Lung (tissue), 11 donors: ENCODE measurements at regions not wholly inside any gene's neighbourhood (a gene's known extent, or its start where the extent isn't known, plus 50 kb on each side); places are given as distances from the start of the nearest gene placed in this dataset.

Experiments used
- ATAC-seq: fragments of 200-7000 bp; cut with Tn5 transposase; one replicate; pipeline ENCODE4 v1.9.1; 2020; ENCODE audit warnings: moderate number of reproducible peaks; ENCODE audit not compliant: insufficient read depth, low FRiP score
- DNase-seq, 3 donors: peaks; one replicate each; pipeline ENCODE4 v3.0.0-alpha.2; 2013 to 2017
- H3K27ac ChIP-seq, 2 donors: one replicate each; pipeline ENCODE4 v1.5.1; 2013; ENCODE audit warnings: mild to moderate bottlenecking in 2 of 2, moderate library complexity in 2 of 2, control low read depth in 1 of 2, inconsistent platforms in 1 of 2, low read depth in 1 of 2, low read length in 1 of 2
- H3K27me3 ChIP-seq, 3 donors: one replicate each; pipeline ENCODE4 v1.5.1; 2013; ENCODE audit warnings: low read length in 2 of 3; ENCODE audit not compliant: control insufficient read depth in 3 of 3, insufficient read depth in 3 of 3
- H3K36me3 ChIP-seq, 4 donors: one replicate each; pipeline ENCODE4 v1.5.1; 2013; ENCODE audit warnings: low read length in 4 of 4, mild to moderate bottlenecking in 1 of 4, moderate library complexity in 1 of 4; ENCODE audit not compliant: control insufficient read depth in 4 of 4, insufficient read depth in 4 of 4
- H3K4me1 ChIP-seq, 5 donors: one replicate each; pipeline ENCODE4 v1.5.1; 2013; ENCODE audit warnings: low read length in 5 of 5, mild to moderate bottlenecking in 2 of 5, moderate library complexity in 1 of 5; ENCODE audit not compliant: control insufficient read depth in 5 of 5, insufficient read depth in 5 of 5
- H3K4me3 ChIP-seq: one replicate; pipeline ENCODE4 v1.5.1; 2013; ENCODE audit warnings: mild to moderate bottlenecking, control low read depth, moderate library complexity
- H3K9ac ChIP-seq, 2 donors: one replicate each; pipeline ENCODE4 v1.5.1; 2013; ENCODE audit warnings: low read length in 2 of 2, control low read depth in 1 of 2; ENCODE audit not compliant: insufficient read depth in 1 of 2
- H3K9me3 ChIP-seq, 4 donors: one replicate each; pipeline ENCODE4 v1.5.1; 2013; ENCODE audit warnings: low read length in 3 of 4, mild to moderate bottlenecking in 1 of 4, moderate library complexity in 1 of 4; ENCODE audit not compliant: control insufficient read depth in 4 of 4, insufficient read depth in 3 of 4
- WGBS, 2 donors: extraction: QIAGEN DNeasy Blood & Tissue Kit; methylation state at CpG; one replicate each; pipeline ENCODE4 v1.1.7; 2013; 5-methylcytosine and 5-hydroxymethylcytosine counted together
- TF ChIP-seq, protein P1 (sequence below): IDR thresholded peaks from 2 replicates; pipeline ENCODE4 v1.5.1; 2012; ENCODE audit warnings: mild to moderate bottlenecking; ENCODE audit errors: control extremely low read depth, extremely low read depth
- donor health status: control.
- donor health status: control.
- donor health status: Bipolar disorder and iron deficiency.
- donor health status: healthy.
- donor health status: DM: yes; HTN: yes; CAD: no.

- ATAC-seq (no peak), DNase-seq (no peak)
- peaks cover 0 to 2% (median under 1%) of the 10 kb centered on the region in 4 donors for H3K9me3 ChIP-seq
- peaks cover 0 to 5% (median 0%) of the 10 kb centered on the region in 5 donors for H3K4me1 ChIP-seq
- H3K27me3 ChIP-seq = no peaks in the 10 kb centered on the region
- TF ChIP-seq, protein P1, sequence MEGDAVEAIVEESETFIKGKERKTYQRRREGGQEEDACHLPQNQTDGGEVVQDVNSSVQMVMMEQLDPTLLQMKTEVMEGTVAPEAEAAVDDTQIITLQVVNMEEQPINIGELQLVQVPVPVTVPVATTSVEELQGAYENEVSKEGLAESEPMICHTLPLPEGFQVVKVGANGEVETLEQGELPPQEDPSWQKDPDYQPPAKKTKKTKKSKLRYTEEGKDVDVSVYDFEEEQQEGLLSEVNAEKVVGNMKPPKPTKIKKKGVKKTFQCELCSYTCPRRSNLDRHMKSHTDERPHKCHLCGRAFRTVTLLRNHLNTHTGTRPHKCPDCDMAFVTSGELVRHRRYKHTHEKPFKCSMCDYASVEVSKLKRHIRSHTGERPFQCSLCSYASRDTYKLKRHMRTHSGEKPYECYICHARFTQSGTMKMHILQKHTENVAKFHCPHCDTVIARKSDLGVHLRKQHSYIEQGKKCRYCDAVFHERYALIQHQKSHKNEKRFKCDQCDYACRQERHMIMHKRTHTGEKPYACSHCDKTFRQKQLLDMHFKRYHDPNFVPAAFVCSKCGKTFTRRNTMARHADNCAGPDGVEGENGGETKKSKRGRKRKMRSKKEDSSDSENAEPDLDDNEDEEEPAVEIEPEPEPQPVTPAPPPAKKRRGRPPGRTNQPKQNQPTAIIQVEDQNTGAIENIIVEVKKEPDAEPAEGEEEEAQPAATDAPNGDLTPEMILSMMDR = no peak
- no peaks in the 10 kb centered on the region for H3K36me3 ChIP-seq
- H3K4me3 ChIP-seq = no peak overlapping the region
- H3K9ac ChIP-seq = no peak overlapping the region
- WGBS, 2 donors = 93 to 98% methylated on average over 5 of the region's 5 CpGs
- no peak overlapping the region for H3K27ac ChIP-seq
These were observed 132.9 kb downstream of the HLX start for GRCh38 chr1:221012120-221012519.

DNA sequence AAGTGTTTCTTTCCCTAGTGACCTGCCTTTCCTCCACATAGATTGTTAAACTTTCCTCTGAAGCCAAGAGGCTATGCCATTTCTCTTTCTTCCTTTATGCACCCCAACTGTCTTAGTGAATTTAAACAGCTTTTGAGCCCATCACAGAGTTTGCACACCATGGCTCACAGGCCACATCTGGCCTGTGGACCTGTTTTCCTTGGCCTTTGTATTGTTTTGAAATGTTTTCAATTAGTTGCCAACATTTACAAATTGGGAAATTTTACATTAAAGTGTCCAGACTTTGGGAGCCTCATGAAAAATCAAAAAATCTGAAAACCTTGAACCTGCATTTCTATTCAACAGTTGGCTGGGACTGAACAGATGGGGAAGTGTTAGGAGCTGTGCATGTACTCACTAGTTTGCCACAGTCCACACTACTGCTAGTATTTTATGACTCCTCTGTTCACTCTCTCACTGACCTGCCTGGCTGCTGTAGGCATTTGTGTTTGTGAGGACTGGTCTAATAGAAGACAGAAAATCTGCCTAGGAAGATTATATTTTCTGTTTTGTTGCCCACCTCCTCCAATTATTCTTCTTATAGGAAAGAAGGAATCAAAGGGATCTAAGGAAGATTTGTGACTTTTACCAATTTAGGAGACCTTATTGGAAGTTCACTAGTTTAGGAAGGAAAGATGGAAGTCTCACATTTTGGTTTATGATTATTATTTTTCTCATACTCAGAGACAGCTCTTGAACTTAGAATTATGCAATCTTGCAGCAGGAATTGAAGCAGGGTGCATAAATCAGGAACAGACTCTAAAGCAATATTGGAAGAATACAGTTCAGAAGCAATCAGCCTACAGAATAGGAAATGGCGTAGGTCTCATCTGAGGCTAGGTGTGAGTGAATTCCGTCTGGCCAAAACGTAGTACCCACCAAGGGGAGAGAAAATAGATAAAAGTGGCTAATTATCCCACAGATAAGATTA, 134.7 kb downstream of the HLX start:
- ATAC-seq (no peak), DNase-seq (no peak)
- Histone ChIP-seq H3K9me3 (peaks cover 0 to 2% (median under 1%) of the 10 kb centered on the region in 4 donors), H3K9ac (no peak overlapping the region), H3K4me1 (peaks cover 0 to 5% (median 0%) of the 10 kb centered on the region in 5 donors), H3K27ac (no peak overlapping the region), H3K4me3 (no peak overlapping the region), H3K27me3 (no peaks in the 10 kb centered on the region), H3K36me3 (no peaks in the 10 kb centered on the region)
- 45 to 65% methylated on average over 3 of the region's 3 CpGs for WGBS, 2 donors
- TF ChIP-seq, protein P1 = no peak

DNA sequence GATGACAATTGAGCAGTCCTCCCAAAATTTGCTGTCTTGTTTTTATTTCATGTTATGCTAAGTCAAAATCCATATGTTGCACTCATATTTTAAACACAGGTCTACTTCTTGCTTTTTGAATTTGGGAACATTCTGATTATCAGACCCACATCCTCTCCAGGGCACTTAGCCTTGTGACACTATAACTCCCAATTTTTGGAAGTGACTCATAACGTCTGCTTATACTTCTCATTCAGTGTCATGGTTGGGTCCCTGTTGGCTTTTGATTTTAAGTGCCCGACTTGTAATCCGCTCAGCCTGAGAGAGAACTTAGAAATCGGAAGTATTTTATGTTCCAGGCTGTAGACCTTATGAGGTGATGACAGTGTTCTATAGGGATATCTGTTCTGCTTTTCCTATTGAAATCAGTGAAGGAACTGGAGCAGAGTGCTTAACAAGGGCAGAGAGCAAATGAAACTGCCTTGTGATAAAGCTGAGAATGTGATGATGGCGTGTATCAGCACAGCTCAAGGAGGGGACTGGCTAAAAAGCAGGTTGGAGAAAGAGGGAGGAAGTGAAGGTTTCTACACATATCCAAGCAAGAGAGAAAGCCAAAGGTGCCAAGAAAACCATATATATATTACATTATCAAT, 136.0 kb downstream of the HLX start:
- Histone ChIP-seq H3K27ac (no peak overlapping the region), H3K27me3 (no peaks in the 10 kb centered on the region), H3K4me3 (no peak overlapping the region), H3K4me1 (peaks cover 0 to 5% (median 0%) of the 10 kb centered on the region in 5 donors), H3K9ac (no peak overlapping the region), H3K36me3 (no peaks in the 10 kb centered on the region), H3K9me3 (peaks cover 0 to 2% (median under 1%) of the 10 kb centered on the region in 4 donors)
- no peak for ATAC-seq
- 87 to 89% methylated on average over 5 of the region's 5 CpGs for WGBS, 2 donors
- DNase-seq = no peak
- TF ChIP-seq, protein P1 = no peak
